ENCODE measurements at regions not wholly inside any gene's neighbourhood (a gene's known extent, or its start where the extent isn't known, plus 50 kb on each side); places are given as distances from the start of the nearest gene placed in this dataset.

GRCh38 chr10:9299966-9300365 lies 1245.5 kb downstream of the GATA3 start:
- ChIA-PET POLR2A (no interaction called here), CTCF (interaction anchor here (0.6 to 2.0 kb wide), 3 partner anchors 1429 to 1774 kb away, joined by 3 to 8 read pairs (median 4); no protein-coding TSS in a partner anchor)
- WGBS (ENCODE audit: missing lambda C conversion rate) = 29% methylated on average over 2 of the region's 2 CpGs
- no peak overlapping the region for H3K27ac ChIP-seq
- H3K4me3 ChIP-seq = no peak overlapping the region
- no peak overlapping the region for H3K4me2 ChIP-seq
- ATAC-seq = no peak
- no peak for FAIRE-seq
- TF ChIP-seq JUNB (IDR thresholded peaks at IDR 0.05) = no peak
- TF ChIP-seq, protein P1, sequence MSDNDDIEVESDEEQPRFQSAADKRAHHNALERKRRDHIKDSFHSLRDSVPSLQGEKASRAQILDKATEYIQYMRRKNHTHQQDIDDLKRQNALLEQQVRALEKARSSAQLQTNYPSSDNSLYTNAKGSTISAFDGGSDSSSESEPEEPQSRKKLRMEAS (IDR thresholded peaks at IDR 0.05) = no peak
- no peak for TF ChIP-seq GATA3 (IDR thresholded peaks at IDR 0.05; ENCODE audit: borderline replicate concordance)
- TF ChIP-seq CBX2 (IDR thresholded peaks at IDR 0.05; ENCODE audit: borderline replicate concordance, low read depth) = no peak
- TF ChIP-seq, protein P2, sequence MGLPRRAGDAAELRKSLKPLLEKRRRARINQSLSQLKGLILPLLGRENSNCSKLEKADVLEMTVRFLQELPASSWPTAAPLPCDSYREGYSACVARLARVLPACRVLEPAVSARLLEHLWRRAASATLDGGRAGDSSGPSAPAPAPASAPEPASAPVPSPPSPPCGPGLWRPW (IDR thresholded peaks at IDR 0.05) = no peak
- TF ChIP-seq MAFK (IDR thresholded peaks at IDR 0.05; ENCODE audit: partially characterized antibody) = no peak
- TF ChIP-seq TP53 (CRISPR knock-in tag; IDR thresholded peaks at IDR 0.05) = no peak
- no peak for TF ChIP-seq ESRRA (IDR thresholded peaks at IDR 0.05; ENCODE audit: borderline replicate concordance, low read length)
- TF ChIP-seq NR3C1 (IDR thresholded peaks at IDR 0.05) = no peak
- H3K4me1 ChIP-seq = no peaks in the 10 kb centered on the region
- no peaks in the 10 kb centered on the region for H3K9me3 ChIP-seq
- DNase-seq (ENCODE audit: low read depth in 1 of 2, low spot score in 1 of 2) = no peak

GRCh38 chr10:9301148-9301547 lies 1246.7 kb downstream of the GATA3 start:
- Histone ChIP-seq H3K27ac (no peak overlapping the region), H3K4me1 (no peaks in the 10 kb centered on the region), H3K4me3 (no peak overlapping the region), H3K4me2 (no peak overlapping the region), H3K9me3 (no peaks in the 10 kb centered on the region)
- CTCF ChIA-PET = interaction anchor here (5.8 kb wide), 1 partner anchor 1776 kb away, joined by 58 read pairs; no protein-coding TSS in a partner anchor
- FAIRE-seq (no peak), ATAC-seq (no peak), DNase-seq (ENCODE audit: low read depth in 1 of 2, low spot score in 1 of 2) (peak in 1 of 2 experiments; percentile 21)
- WGBS (ENCODE audit: missing lambda C conversion rate) = 5% methylated on average over 2 of the region's 2 CpGs
- TF ChIP-seq ZFP36 (IDR thresholded peaks at IDR 0.05; ENCODE audit: borderline replicate concordance, partially characterized antibody) = no peak
- TF ChIP-seq GATA3 (IDR thresholded peaks at IDR 0.05; ENCODE audit: borderline replicate concordance) = no peak
- no peak for TF ChIP-seq FOXS1 (CRISPR knock-in tag; IDR thresholded peaks at IDR 0.05)
- TF ChIP-seq SMC3 (IDR thresholded peaks at IDR 0.05) = peak; percentile 58; the same call in 2 of the 3 replicates
- no peak for TF ChIP-seq HMGXB4 (CRISPR knock-in tag; IDR thresholded peaks at IDR 0.05; ENCODE audit: borderline replicate concordance)
- TF ChIP-seq CBX8 (IDR thresholded peaks at IDR 0.05) = no peak
- no peak for TF ChIP-seq HDAC2 (IDR thresholded peaks at IDR 0.05)
- peak; percentile 48 for TF ChIP-seq CTCF (IDR thresholded peaks at IDR 0.05)
- TF ChIP-seq RAD21 (conservative IDR thresholded peaks at IDR 0.05 in 1 of 2, IDR thresholded peaks at IDR 0.05 in 1 of 2) = peak; percentile 59 to 62
- POLR2A ChIA-PET = no interaction called here

- H3K4me3 ChIP-seq = no peak overlapping the region
- ATAC-seq (no peak), DNase-seq (ENCODE audit: low read depth in 1 of 2, low spot score in 1 of 2) (no peak), FAIRE-seq (no peak)
- TF ChIP-seq ZNF302 (CRISPR knock-in tag; IDR thresholded peaks at IDR 0.05) (no peak), EHF (CRISPR knock-in tag; IDR thresholded peaks at IDR 0.05) (no peak), HOXA7 (CRISPR knock-in tag; IDR thresholded peaks at IDR 0.05) (no peak), RNF2 (IDR thresholded peaks at IDR 0.05; ENCODE audit: borderline replicate concordance, low read depth) (no peak), PHF8 (IDR thresholded peaks at IDR 0.05; ENCODE audit: borderline replicate concordance, low read depth) (no peak), EP300 (IDR thresholded peaks at IDR 0.05) (no peak), ESRRA (IDR thresholded peaks at IDR 0.05; ENCODE audit: borderline replicate concordance, low read length) (no peak), RFX5 (IDR thresholded peaks at IDR 0.05) (no peak), FOSL2 (IDR thresholded peaks at IDR 0.05) (no peak), FOSL2 (CRISPR knock-in tag; IDR thresholded peaks at IDR 0.05) (no peak), CTCF (IDR thresholded peaks at IDR 0.05) (no peak), CEBPB (IDR thresholded peaks at IDR 0.05) (no peak), CHD4 (IDR thresholded peaks at IDR 0.05; ENCODE audit: borderline replicate concordance) (no peak), KDM1A (IDR thresholded peaks at IDR 0.05; ENCODE audit: low read depth) (no peak), ZC3H11A (IDR thresholded peaks at IDR 0.05) (no peak), JUN (IDR thresholded peaks at IDR 0.05) (no peak)
- no peaks in the 10 kb centered on the region for H3K4me1 ChIP-seq
- no peaks in the 10 kb centered on the region for H3K9me3 ChIP-seq
- H3K27ac ChIP-seq = no peak overlapping the region
- no peak overlapping the region for H3K4me2 ChIP-seq
- ChIA-PET CTCF (interaction anchor here (5.8 kb wide), 1 partner anchor 1777 kb away, joined by 58 read pairs; no protein-coding TSS in a partner anchor), POLR2A (no interaction called here)
- 42% methylated on average over 4 of the region's 4 CpGs for WGBS (ENCODE audit: missing lambda C conversion rate)
Measured at GRCh38 chr10:9301554-9301953, 1247.1 kb downstream of the GATA3 start.
